IPS-NIHi11 (cell line): ENCODE measurements at regions not wholly inside any gene's neighbourhood (a gene's known extent, or its start where the extent isn't known, plus 50 kb on each side); places are given as distances from the start of the nearest gene placed in this dataset.
"Not testable (repeated sequence)": the region's sequence is repeated elsewhere in the genome, so short reads cannot be mapped to it uniquely, and the experiment has no call there.

Experiments used
- DNase-seq: peaks from one replicate; pipeline ENCODE4 v3.0.0; 2012; ENCODE audit warnings: mixed read lengths, low spot score

- no peak for DNase-seq
Observed at GRCh38 chr14:37650356-37651037, 55.1 kb downstream of the TTC6 start.

- DNase-seq = no peak
Observed at GRCh38 chr14:37652042-37652441, 56.6 kb downstream of the TTC6 start.

GRCh38 chr14:37655418-37655817 lies 60.0 kb downstream of the TTC6 start:
- DNase-seq = no peak

GRCh38 chr14:37658156-37658555 lies 62.7 kb downstream of the TTC6 start:
- no peak for DNase-seq

- DNase-seq = no peak
Observed at GRCh38 chr14:37663498-37663897, 68.1 kb downstream of the TTC6 start.

GRCh38 chr14:37665479-37665878 lies 70.0 kb downstream of the TTC6 start:
- DNase-seq = no peak

- DNase-seq = no peak
Observed at GRCh38 chr14:37665951-37666350, 70.5 kb downstream of the TTC6 start.

- no peak for DNase-seq
Observed at GRCh38 chr14:37668646-37669045, 73.2 kb downstream of the TTC6 start.

- DNase-seq = no peak
Observed at GRCh38 chr14:37669242-37669641, 73.8 kb downstream of the TTC6 start.

GRCh38 chr14:37673439-37673838 lies 78.0 kb downstream of the TTC6 start:
- no peak for DNase-seq

- DNase-seq = no peak
Observed at GRCh38 chr14:37678916-37679315, 83.5 kb downstream of the TTC6 start.

- no peak for DNase-seq
Observed at GRCh38 chr14:37681486-37681885, 86.1 kb downstream of the TTC6 start.

- not testable (repeated sequence) for DNase-seq
Observed at GRCh38 chr14:37692680-37693079, 97.3 kb downstream of the TTC6 start.

- not testable (repeated sequence) for DNase-seq
Observed at GRCh38 chr14:37693420-37693819, 98.0 kb downstream of the TTC6 start.

- DNase-seq = no peak
Observed at GRCh38 chr14:37695866-37696265, 100.4 kb downstream of the TTC6 start.

- no peak for DNase-seq
Observed at GRCh38 chr14:37697489-37698121, 102.2 kb downstream of the TTC6 start.

GRCh38 chr14:37698840-37699777 lies 103.7 kb downstream of the TTC6 start:
- no peak for DNase-seq

GRCh38 chr14:37707716-37708115 lies 112.3 kb downstream of the TTC6 start:
- no peak for DNase-seq

GRCh38 chr14:37708481-37708880 lies 113.1 kb downstream of the TTC6 start:
- no peak for DNase-seq

- peak; percentile 15 for DNase-seq
Observed at GRCh38 chr14:37709419-37710195, 114.2 kb downstream of the TTC6 start.

- no peak for DNase-seq
Observed at GRCh38 chr14:37711356-37711830, 116.0 kb downstream of the TTC6 start.
